HepG2 (cell line): ENCODE measurements at regions not wholly inside any gene's neighbourhood (a gene's known extent, or its start where the extent isn't known, plus 50 kb on each side); places are given as distances from the start of the nearest gene placed in this dataset.

Experiments used
- BHLHE40 ChIP-seq: IDR thresholded peaks from 2 replicates; pipeline ENCODE4 v1.6.1; 2011; ENCODE audit warnings: low read length, improper control_type of control experiment
- CTCF ChIP-seq: sonication (generic); formaldehyde crosslinking; IDR thresholded peaks from 2 replicates; pipeline ENCODE4 v1.5.0; 2020; ENCODE audit warnings: mild to moderate bottlenecking, missing genetic modification reagents, moderate library complexity
- EEA1 ChIP-seq: sonication (generic); formaldehyde crosslinking; IDR thresholded peaks from 2 replicates; pipeline ENCODE4 v1.5.1; 2020; ENCODE audit warnings: mild to moderate bottlenecking, missing genetic modification reagents, borderline replicate concordance
- EZH2 ChIP-seq: conservative IDR thresholded peaks from 2 replicates; pipeline ENCODE4 v1.6.1; 2012; ENCODE audit warnings: mild to moderate bottlenecking, low read depth, low read length, moderate library complexity
- MAFK ChIP-seq, 2 experiments: IDR thresholded peaks in 1 of 2; conservative IDR thresholded peaks in 1 of 2; 2 replicates each; pipeline ENCODE4 v1.6.1; 2011; ENCODE audit warnings: improper control_type of control experiment in 2 of 2, low read length in 2 of 2
- MYC ChIP-seq: sonication (generic); formaldehyde crosslinking; IDR thresholded peaks from 2 replicates; pipeline ENCODE4 v1.9.0; 2021; ENCODE audit warnings: missing genetic modification reagents, borderline replicate concordance
- NFE2L2 ChIP-seq: fragments of 150-350 bp; IDR thresholded peaks from 2 replicates; pipeline ENCODE4 v1.6.1; 2014; ENCODE audit warnings: low read length
- STAT6 ChIP-seq: sonication (generic); formaldehyde crosslinking; IDR thresholded peaks from 2 replicates; pipeline ENCODE4 v1.4.0; 2020; ENCODE audit warnings: missing genetic modification reagents, mild to moderate bottlenecking, borderline replicate concordance
- TBP ChIP-seq: sonication (generic); formaldehyde crosslinking; IDR thresholded peaks from 2 replicates; pipeline ENCODE4 v1.5.0; 2020; ENCODE audit warnings: missing genetic modification reagents
- ZBTB33 ChIP-seq: sonication (generic); formaldehyde crosslinking; IDR thresholded peaks from 2 replicates; pipeline ENCODE4 v1.4.0; 2020; ENCODE audit warnings: missing genetic modification reagents
- ZNF20 ChIP-seq: sonication (generic); formaldehyde crosslinking; IDR thresholded peaks from 2 replicates; pipeline ENCODE4 v1.4.0; 2020; ENCODE audit warnings: mild to moderate bottlenecking, moderate library complexity, missing genetic modification reagents
- ZNF354B ChIP-seq: sonication (generic); formaldehyde crosslinking; IDR thresholded peaks from 2 replicates; pipeline ENCODE4 v1.8.0; 2022; ENCODE audit warnings: mild to moderate bottlenecking, missing genetic modification reagents
- ZNF710 ChIP-seq: sonication (generic); formaldehyde crosslinking; IDR thresholded peaks from 2 replicates; pipeline ENCODE4 v1.5.0; 2020; ENCODE audit warnings: mild to moderate bottlenecking, missing genetic modification reagents, borderline replicate concordance
- ZNF781 ChIP-seq: sonication (generic); formaldehyde crosslinking; IDR thresholded peaks from 2 replicates; pipeline ENCODE4 v1.5.1; 2020; ENCODE audit warnings: borderline replicate concordance, mild to moderate bottlenecking, missing genetic modification reagents; ENCODE audit errors: not compliant biosample characterization

- TF ChIP-seq ZBTB33 (CRISPR knock-in tag), result no peak
- TF ChIP-seq ZNF781 (CRISPR knock-in tag), result no peak
- no peak for TF ChIP-seq MAFK (conservative IDR thresholded peaks at IDR 0.05 in 1 of 2, IDR thresholded peaks at IDR 0.05 in 1 of 2; ENCODE audit: low read length in 2 of 2)
- TF ChIP-seq EZH2, result no peak
- no peak for TF ChIP-seq CTCF (CRISPR knock-in tag)
- TF ChIP-seq MYC, result no peak
- TF ChIP-seq ZNF20 (CRISPR knock-in tag), result no peak
- no peak for TF ChIP-seq ZNF354B (CRISPR knock-in tag)
- TF ChIP-seq EEA1 (CRISPR knock-in tag), result no peak
- no peak for TF ChIP-seq NFE2L2
- TF ChIP-seq BHLHE40, result no peak
- no peak for TF ChIP-seq TBP
- no peak for TF ChIP-seq STAT6 (CRISPR knock-in tag)
- TF ChIP-seq ZNF710 (CRISPR knock-in tag), result no peak
Measured at GRCh38 chr4:15339737-15340136, 88.1 kb upstream of the C1QTNF7 start.
